GM06990 (cell line): ENCODE measurements at regions not wholly inside any gene's neighbourhood (a gene's known extent, or its start where the extent isn't known, plus 50 kb on each side); places are given as distances from the start of the nearest gene placed in this dataset.
"Not testable (repeated sequence)": the region's sequence is repeated elsewhere in the genome, so short reads cannot be mapped to it uniquely, and the experiment has no call there.

Experiments
- DNase-seq: peaks from one replicate; pipeline ENCODE4 v3.0.0-alpha.2; 2011; ENCODE audit not compliant: insufficient read length; ENCODE audit errors: extremely low read depth
- H3K27me3 ChIP-seq: replicated peaks from 2 replicates; pipeline ENCODE4 v1.6.0; 2011; ENCODE audit warnings: low read length; ENCODE audit not compliant: control insufficient read depth, insufficient read depth
- H3K36me3 ChIP-seq: 2 replicates; pipeline ENCODE4 v1.5.1; 2011; ENCODE audit warnings: low read length; ENCODE audit not compliant: control insufficient read depth, insufficient read depth
- H3K4me3 ChIP-seq: replicated peaks from 2 replicates; pipeline ENCODE4 v1.5.1; 2011; ENCODE audit warnings: low read depth, mild to moderate bottlenecking, control low read depth, low read length
- TF ChIP-seq, protein P1 (sequence below): IDR thresholded peaks from 2 replicates; pipeline ENCODE4 v1.5.1; 2011; ENCODE audit warnings: low read length, control low read depth, mild to moderate bottlenecking, inconsistent platforms; ENCODE audit not compliant: insufficient read depth, poor library complexity, severe bottlenecking

- H3K36me3 ChIP-seq, result no peaks in the 10 kb centered on the region
- no peaks in the 10 kb centered on the region for H3K27me3 ChIP-seq
- TF ChIP-seq, protein P1, sequence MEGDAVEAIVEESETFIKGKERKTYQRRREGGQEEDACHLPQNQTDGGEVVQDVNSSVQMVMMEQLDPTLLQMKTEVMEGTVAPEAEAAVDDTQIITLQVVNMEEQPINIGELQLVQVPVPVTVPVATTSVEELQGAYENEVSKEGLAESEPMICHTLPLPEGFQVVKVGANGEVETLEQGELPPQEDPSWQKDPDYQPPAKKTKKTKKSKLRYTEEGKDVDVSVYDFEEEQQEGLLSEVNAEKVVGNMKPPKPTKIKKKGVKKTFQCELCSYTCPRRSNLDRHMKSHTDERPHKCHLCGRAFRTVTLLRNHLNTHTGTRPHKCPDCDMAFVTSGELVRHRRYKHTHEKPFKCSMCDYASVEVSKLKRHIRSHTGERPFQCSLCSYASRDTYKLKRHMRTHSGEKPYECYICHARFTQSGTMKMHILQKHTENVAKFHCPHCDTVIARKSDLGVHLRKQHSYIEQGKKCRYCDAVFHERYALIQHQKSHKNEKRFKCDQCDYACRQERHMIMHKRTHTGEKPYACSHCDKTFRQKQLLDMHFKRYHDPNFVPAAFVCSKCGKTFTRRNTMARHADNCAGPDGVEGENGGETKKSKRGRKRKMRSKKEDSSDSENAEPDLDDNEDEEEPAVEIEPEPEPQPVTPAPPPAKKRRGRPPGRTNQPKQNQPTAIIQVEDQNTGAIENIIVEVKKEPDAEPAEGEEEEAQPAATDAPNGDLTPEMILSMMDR, result no peak
- no peak for DNase-seq
- no peak overlapping the region for H3K4me3 ChIP-seq
Measured at GRCh38 chr1:214862421-214862820, 220.1 kb upstream of the KCNK2 start.

DNA sequence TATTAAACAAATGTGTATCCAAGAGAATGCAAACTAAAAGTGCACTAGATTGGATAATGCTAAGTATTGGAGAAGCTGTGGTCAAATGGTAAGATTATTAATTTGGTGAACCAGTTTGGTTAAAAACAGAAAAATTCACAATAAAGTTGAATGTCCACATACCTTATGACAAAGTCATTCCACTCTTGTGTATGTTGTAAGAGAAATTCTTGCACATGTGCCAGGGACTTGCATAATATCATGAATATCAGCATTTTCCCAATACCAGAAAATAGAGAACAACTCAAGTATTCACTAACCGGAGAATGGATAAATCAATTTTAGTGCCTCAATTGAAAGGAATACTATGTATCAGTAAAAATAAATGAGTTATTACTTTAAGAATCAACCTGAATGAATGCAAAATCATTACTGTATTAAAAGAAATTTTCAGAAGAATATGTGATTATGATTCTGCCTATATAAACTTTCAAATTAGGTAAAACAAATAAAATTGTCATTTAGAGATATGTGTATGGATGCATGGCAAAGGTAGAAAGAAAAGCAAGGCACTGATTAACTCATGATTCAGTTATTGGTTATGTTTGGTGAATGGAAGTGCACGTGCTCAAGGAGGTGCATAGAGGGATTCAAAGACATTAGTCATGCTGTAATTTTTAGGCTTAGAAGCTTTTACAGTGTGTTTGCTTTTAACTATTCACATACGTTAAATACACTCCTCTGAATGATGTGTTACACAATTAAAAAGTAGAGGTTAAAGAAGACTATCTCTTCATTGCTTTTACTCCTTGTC lies 217.4 kb upstream of the KCNK2 start:
- Histone ChIP-seq H3K27me3 (no peaks in the 10 kb centered on the region), H3K36me3 (no peaks in the 10 kb centered on the region), H3K4me3 (no peak overlapping the region)
- DNase-seq, result no peak
- TF ChIP-seq, protein P1, result no peak

DNA sequence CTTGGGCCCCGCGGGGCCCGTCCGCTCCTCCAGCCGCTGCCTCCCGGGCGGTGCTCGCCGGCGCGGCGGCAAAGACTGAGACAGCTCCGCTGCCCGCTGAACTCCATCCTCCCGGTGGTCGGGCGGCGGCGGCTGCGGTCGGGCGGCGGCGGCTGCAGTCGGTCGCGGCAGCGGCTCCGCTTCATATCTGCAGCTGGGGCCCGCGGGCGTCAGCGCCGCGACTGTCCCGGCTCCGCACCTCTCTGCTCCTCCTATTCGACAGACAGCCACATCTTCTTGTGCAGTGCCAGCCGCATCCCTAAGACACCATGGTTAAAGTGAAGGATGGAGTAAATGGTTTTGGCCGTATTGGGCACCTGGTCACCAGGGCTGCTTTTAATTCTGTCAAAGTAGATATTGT lies 212.1 kb upstream of the KCNK2 start:
- H3K36me3 ChIP-seq, DNase-seq, H3K27me3 ChIP-seq, H3K4me3 ChIP-seq: not testable (repeated sequence)

GRCh38 chr1:214880956-214881355 lies 201.6 kb upstream of the KCNK2 start:
- Histone ChIP-seq H3K4me3 (no peak overlapping the region), H3K27me3 (no peaks in the 10 kb centered on the region), H3K36me3 (no peaks in the 10 kb centered on the region)
- DNase-seq, result no peak
- TF ChIP-seq, protein P1, result no peak

- no peaks in the 10 kb centered on the region for H3K27me3 ChIP-seq
- TF ChIP-seq, protein P1, result no peak
- DNase-seq, result no peak
- H3K36me3 ChIP-seq, result no peaks in the 10 kb centered on the region
- H3K4me3 ChIP-seq, result no peak overlapping the region
Measured at GRCh38 chr1:214882616-214883015, 199.9 kb upstream of the KCNK2 start.

DNA sequence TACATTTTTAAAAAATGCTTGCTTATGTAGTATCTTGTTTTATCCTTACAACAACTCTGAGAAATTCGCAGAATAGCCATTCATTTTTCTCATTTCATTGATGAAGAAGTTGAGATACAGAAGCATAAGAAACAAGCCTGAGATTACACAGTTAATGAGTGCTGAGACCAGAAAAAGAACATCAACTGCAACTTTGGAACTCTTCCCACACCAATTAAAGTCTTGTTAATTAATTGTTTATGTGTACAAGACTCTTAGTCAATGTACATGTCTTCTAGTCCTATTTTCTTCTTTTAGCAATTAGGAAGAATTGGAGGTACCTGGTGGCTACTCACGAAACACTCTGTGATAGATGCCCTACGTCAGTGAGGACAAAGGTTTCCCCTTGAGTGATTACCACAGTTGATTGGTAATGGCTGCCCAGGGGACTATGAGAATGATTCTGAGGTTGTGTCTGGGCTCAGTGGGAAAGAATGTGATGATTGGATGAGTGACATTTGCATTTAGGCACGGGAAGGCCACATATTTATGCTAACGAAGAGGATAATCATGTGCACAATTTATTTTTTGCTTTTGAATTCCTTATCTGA lies 187.4 kb upstream of the KCNK2 start:
- TF ChIP-seq, protein P1, result no peak
- Histone ChIP-seq H3K36me3 (no peaks in the 10 kb centered on the region), H3K4me3 (no peak overlapping the region), H3K27me3 (no peaks in the 10 kb centered on the region)
- DNase-seq, result no peak
